Transverse colon (tissue), 4 donors: ENCODE measurements at regions not wholly inside any gene's neighbourhood (a gene's known extent, or its start where the extent isn't known, plus 50 kb on each side); places are given as distances from the start of the nearest gene placed in this dataset.

ENCODE experiments used
- DNase-seq: peaks from one replicate; pipeline ENCODE4 v3.0.0-alpha.2; 2019
- H3K27ac ChIP-seq, 4 donors: fragments of 200-600 bp; sonication (generic); 2 replicates each; pipeline ENCODE4 v1.5.1; 2016 to 2018; ENCODE audit warnings: inconsistent platforms in 4 of 4
- H3K27me3 ChIP-seq: fragments of 200-600 bp; sonication (generic); 2 replicates; pipeline ENCODE4 v1.5.1; 2017; ENCODE audit warnings: inconsistent platforms
- H3K36me3 ChIP-seq, 4 donors: fragments of 200-600 bp; sonication (generic); 2 replicates each; pipeline ENCODE4 v1.5.1; 2017 to 2019; ENCODE audit warnings: inconsistent platforms in 4 of 4
- H3K4me1 ChIP-seq, 4 donors: fragments of 200-600 bp; sonication (generic); 2 replicates each; pipeline ENCODE4 v1.5.1; 2017 to 2020; ENCODE audit warnings: inconsistent platforms in 4 of 4
- H3K4me3 ChIP-seq, 4 donors: fragments of 200-600 bp; sonication (generic); 1 replicate in 1 of 4; 2 replicates in 3 of 4; pipeline versions ENCODE4 v1.5.1 to v1.6.1; 2017 to 2019; ENCODE audit warnings: inconsistent platforms in 4 of 4
- H3K9me3 ChIP-seq, 2 donors: fragments of 200-600 bp; sonication (generic); 2 replicates each; pipeline ENCODE4 v1.5.1; 2017 to 2019; ENCODE audit warnings: inconsistent platforms in 2 of 2
- EP300 ChIP-seq: sonication (generic); formaldehyde crosslinking; IDR thresholded peaks from one replicate; pipeline ENCODE4 v1.6.1; 2017; ENCODE audit warnings: antibody characterized with exemption, low read depth
- POLR2A ChIP-seq: fragments of 450-650 bp; IDR thresholded peaks from one replicate; pipeline ENCODE4 v1.6.1; 2016; ENCODE audit warnings: antibody characterized with exemption, mild to moderate bottlenecking, moderate library complexity
- POLR2AphosphoS5 ChIP-seq, 3 donors: sonication (generic); formaldehyde crosslinking; IDR thresholded peaks; one replicate each; pipeline ENCODE4 v1.6.1; 2016; ENCODE audit warnings: antibody characterized with exemption in 3 of 3
- WGBS, 2 donors: methylation state at CpG; one replicate each; pipeline ENCODE4 v1.1.5; 2018; ENCODE audit warnings: low coverage in 1 of 2; 5-methylcytosine and 5-hydroxymethylcytosine counted together
- in situ Hi-C, 4 donors: fragments of 200-750 bp; cut with MboI; loops; one replicate each; pipeline versions ENCODE4 v1.15.0 to v1.15.1; 2017; ENCODE audit warnings: low sequenced_read_pairs in 3 of 4, low pct_ligation_motif_present in 1 of 4, low pct_unique_long_range_greater_than_20kb in 1 of 4
- intact Hi-C: fragments of 100-400 bp; cut with DNase I; formaldehyde crosslinking; loops from one replicate; pipeline ENCODE4 v1.15.1; 2023; ENCODE audit warnings: low total_unique reads
- TF ChIP-seq, protein P1 (sequence below), 5 experiments: fragments of 200-600 bp in 3 of 5; fragments of 450-650 bp in 2 of 5; sonication (generic) in 3 of 5; IDR thresholded peaks; 1 replicate in 2 of 5; 2 replicates in 3 of 5; pipeline ENCODE4 v1.5.1; 2016 to 2017; ENCODE audit warnings: antibody characterized with exemption in 5 of 5, inconsistent platforms in 3 of 5, mild to moderate bottlenecking in 2 of 5, moderate library complexity in 1 of 5

- H3K4me3 ChIP-seq = no peak overlapping the region
- intact Hi-C loops (no loop called here), in situ Hi-C loops (loop anchor here in 1 of 4 donors (25.0 kb wide), 1 partner anchor 370 kb away; the partner anchor contains the start of gene TFAP2A)
- no peak overlapping the region for H3K27ac ChIP-seq
- no peaks in the 10 kb centered on the region for H3K4me1 ChIP-seq
- DNase-seq = no peak
- no peaks in the 10 kb centered on the region for H3K27me3 ChIP-seq
- WGBS, 2 donors = 66 to 72% methylated on average over 3 to 4 of the region's 4 CpGs
- H3K9me3 ChIP-seq = no peaks in the 10 kb centered on the region
- TF ChIP-seq POLR2A (no peak), POLR2AphosphoS5 (IDR thresholded peaks at IDR 0.05) (no peak), EP300 (no peak)
- TF ChIP-seq, protein P1, sequence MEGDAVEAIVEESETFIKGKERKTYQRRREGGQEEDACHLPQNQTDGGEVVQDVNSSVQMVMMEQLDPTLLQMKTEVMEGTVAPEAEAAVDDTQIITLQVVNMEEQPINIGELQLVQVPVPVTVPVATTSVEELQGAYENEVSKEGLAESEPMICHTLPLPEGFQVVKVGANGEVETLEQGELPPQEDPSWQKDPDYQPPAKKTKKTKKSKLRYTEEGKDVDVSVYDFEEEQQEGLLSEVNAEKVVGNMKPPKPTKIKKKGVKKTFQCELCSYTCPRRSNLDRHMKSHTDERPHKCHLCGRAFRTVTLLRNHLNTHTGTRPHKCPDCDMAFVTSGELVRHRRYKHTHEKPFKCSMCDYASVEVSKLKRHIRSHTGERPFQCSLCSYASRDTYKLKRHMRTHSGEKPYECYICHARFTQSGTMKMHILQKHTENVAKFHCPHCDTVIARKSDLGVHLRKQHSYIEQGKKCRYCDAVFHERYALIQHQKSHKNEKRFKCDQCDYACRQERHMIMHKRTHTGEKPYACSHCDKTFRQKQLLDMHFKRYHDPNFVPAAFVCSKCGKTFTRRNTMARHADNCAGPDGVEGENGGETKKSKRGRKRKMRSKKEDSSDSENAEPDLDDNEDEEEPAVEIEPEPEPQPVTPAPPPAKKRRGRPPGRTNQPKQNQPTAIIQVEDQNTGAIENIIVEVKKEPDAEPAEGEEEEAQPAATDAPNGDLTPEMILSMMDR (IDR thresholded peaks at IDR 0.05) = no peak
- no peaks in the 10 kb centered on the region for H3K36me3 ChIP-seq
Measured at GRCh38 chr6:10042280-10042679, 372.6 kb downstream of the TFAP2A start.

DNA sequence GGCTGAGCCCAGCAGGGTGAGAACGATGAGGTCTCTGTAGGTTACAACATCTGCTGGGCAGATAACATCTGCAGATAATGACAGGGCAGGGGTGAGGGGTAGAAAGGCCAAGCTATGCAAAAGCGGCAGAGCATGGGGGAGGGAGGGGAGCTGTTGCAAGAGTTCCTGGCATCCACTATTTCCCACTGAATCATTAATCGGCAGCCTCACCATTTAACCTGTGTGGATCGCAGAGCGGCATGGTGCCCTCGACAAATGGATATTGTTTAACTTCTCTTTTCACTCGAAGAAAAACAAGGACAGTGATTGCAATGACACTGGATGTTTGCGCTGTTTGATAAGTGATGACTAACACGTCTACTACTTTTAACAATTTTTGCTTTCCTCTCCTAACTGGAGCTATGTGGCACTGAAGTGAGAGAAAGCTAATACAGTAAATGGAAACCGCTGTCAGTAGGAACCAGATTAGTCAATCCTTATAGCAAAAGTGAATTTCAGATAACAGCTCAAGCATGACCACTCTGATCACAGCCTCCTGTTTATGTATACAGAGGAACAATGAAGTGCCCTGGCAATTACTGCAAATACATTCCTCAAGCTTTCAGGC lies 381.5 kb downstream of the TFAP2A start:
- WGBS, 2 donors = 61 to 62% methylated on average over 8 to 10 of the region's 10 CpGs
- intact Hi-C loops = loop anchor here (10.0 kb wide), 1 partner anchor 391 kb away; no protein-coding TSS in a partner anchor
- no peaks in the 10 kb centered on the region for H3K27me3 ChIP-seq
- H3K9me3 ChIP-seq = no peaks in the 10 kb centered on the region
- H3K36me3 ChIP-seq = no peaks in the 10 kb centered on the region
- DNase-seq = no peak
- no peak overlapping the region for H3K4me3 ChIP-seq
- no peak overlapping the region for H3K27ac ChIP-seq
- no peak for TF ChIP-seq POLR2AphosphoS5 (IDR thresholded peaks at IDR 0.05)
- no peak for TF ChIP-seq POLR2A
- TF ChIP-seq, protein P1 (IDR thresholded peaks at IDR 0.05) = no peak
- no peak for TF ChIP-seq EP300
- in situ Hi-C loops = loop anchor here in 1 of 4 donors (25.0 kb wide), 1 partner anchor 379 kb away; the partner anchor contains the start of gene TFAP2A
- H3K4me1 ChIP-seq = no peaks in the 10 kb centered on the region

GRCh38 chr6:10031617-10032016 lies 383.3 kb downstream of the TFAP2A start:
- intact Hi-C loops = loop anchor here (10.0 kb wide), 1 partner anchor 393 kb away; no protein-coding TSS in a partner anchor
- Histone ChIP-seq H3K27me3 (no peaks in the 10 kb centered on the region), H3K36me3 (no peaks in the 10 kb centered on the region), H3K9me3 (no peaks in the 10 kb centered on the region), H3K4me1 (no peaks in the 10 kb centered on the region), H3K27ac (no peak overlapping the region), H3K4me3 (no peak overlapping the region)
- no peak for TF ChIP-seq POLR2A
- TF ChIP-seq POLR2AphosphoS5 (IDR thresholded peaks at IDR 0.05) = no peak
- no peak for TF ChIP-seq EP300
- TF ChIP-seq, protein P1 (IDR thresholded peaks at IDR 0.05) = no peak
- in situ Hi-C loops = loop anchor here in 1 of 4 donors (25.0 kb wide), 1 partner anchor 381 kb away; the partner anchor contains the start of gene TFAP2A
- DNase-seq = no peak
- WGBS, 2 donors = 65 to 76% methylated on average over 2 of the region's 2 CpGs

DNA sequence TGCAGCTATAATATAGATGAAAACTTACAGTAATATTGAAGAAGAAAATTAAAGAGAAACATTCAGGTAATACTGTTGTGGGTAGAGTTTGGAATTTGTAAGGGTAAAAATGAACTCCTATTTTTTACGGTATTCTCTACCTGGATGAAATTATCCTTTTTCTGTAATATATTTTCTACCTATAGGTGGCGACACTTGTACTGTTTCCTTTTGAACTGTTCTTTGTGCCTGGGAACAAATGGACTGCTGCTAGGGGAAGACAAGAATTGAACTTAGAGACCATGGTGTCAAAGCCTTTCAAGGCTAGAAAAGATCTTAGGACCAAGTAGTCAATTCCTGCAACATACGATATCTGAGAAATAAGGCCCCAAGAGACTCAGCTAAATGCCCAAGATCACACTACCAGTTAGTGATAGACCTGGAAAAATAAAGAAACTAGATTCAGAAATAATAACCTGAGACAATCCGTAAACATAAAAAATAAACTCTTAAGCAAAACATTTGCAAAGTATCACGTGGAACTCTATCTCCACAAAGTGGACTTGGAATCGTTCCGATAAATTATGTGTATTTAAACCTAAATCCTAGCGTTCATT lies 383.8 kb downstream of the TFAP2A start:
- no peak for DNase-seq
- Histone ChIP-seq H3K36me3 (no peaks in the 10 kb centered on the region), H3K4me3 (no peak overlapping the region), H3K27me3 (no peaks in the 10 kb centered on the region), H3K27ac (no peak overlapping the region), H3K4me1 (no peaks in the 10 kb centered on the region), H3K9me3 (no peaks in the 10 kb centered on the region)
- TF ChIP-seq EP300 = no peak
- TF ChIP-seq, protein P1 (IDR thresholded peaks at IDR 0.05) = peak in 4 of 5 experiments; percentile 38 to 54 (median 50)
- TF ChIP-seq POLR2AphosphoS5 (IDR thresholded peaks at IDR 0.05) = no peak
- in situ Hi-C loops = loop anchor here in 1 of 4 donors (25.0 kb wide), 1 partner anchor 381 kb away; the partner anchor contains the start of gene TFAP2A
- intact Hi-C loops = loop anchor here (10.0 kb wide), 1 partner anchor 394 kb away; no protein-coding TSS in a partner anchor
- WGBS, 2 donors = 69 to 74% methylated on average over 8 of the region's 8 CpGs
